ENCODE measurements at regions not wholly inside any gene's neighbourhood (a gene's known extent, or its start where the extent isn't known, plus 50 kb on each side); places are given as distances from the start of the nearest gene placed in this dataset.

- TF ChIP-seq USF2 (IDR thresholded peaks at IDR 0.05; ENCODE audit: low read depth, low read length) (no peak), CTCF (conservative IDR thresholded peaks at IDR 0.05; ENCODE audit: low read depth, low read length) (no peak), MAFK (IDR thresholded peaks at IDR 0.05; ENCODE audit: low read depth, low read length) (no peak), MAZ (IDR thresholded peaks at IDR 0.05; ENCODE audit: borderline replicate concordance, low read depth, low read length) (no peak), ELK1 (IDR thresholded peaks at IDR 0.05; ENCODE audit: borderline replicate concordance, low read depth, low read length) (no peak), SMC3 (IDR thresholded peaks at IDR 0.05; ENCODE audit: low read depth, low read length) (no peak), POLR2A (IDR thresholded peaks at IDR 0.05; ENCODE audit: low read depth, low read length) (no peak)
These were observed 81.7 kb downstream of the IRX5 start for GRCh38 chr16:55012362-55012761.

Measured in IMR-90 (cell line).